ENCODE measurements at regions not wholly inside any gene's neighbourhood (a gene's known extent, or its start where the extent isn't known, plus 50 kb on each side); places are given as distances from the start of the nearest gene placed in this dataset.

GRCh38 chr3:194769020-194769643 is 83.4 kb downstream of the FAM43A start:
- peak; percentile 96 for DNase-seq (ENCODE audit: low read depth, low spot score)

- DNase-seq (ENCODE audit: low read depth, low spot score): peak; percentile 44
Measured at GRCh38 chr3:194772241-194773000, 86.7 kb downstream of the FAM43A start.

- DNase-seq (ENCODE audit: low read depth, low spot score): no peak
Measured at GRCh38 chr3:194773216-194773615, 87.5 kb downstream of the FAM43A start.

GRCh38 chr3:194773771-194774455 is 88.2 kb downstream of the FAM43A start:
- no peak for DNase-seq (ENCODE audit: low read depth, low spot score)

GRCh38 chr3:194775266-194775665 is 89.6 kb downstream of the FAM43A start:
- DNase-seq (ENCODE audit: low read depth, low spot score): no peak

- DNase-seq (ENCODE audit: low read depth, low spot score): no peak
Measured at GRCh38 chr3:194775731-194776130, 90.0 kb downstream of the FAM43A start.

- DNase-seq (ENCODE audit: low read depth, low spot score): no peak
Measured at GRCh38 chr3:194777729-194778128, 92.0 kb downstream of the FAM43A start.

- peak; percentile 72 for DNase-seq (ENCODE audit: low read depth, low spot score)
Measured at GRCh38 chr3:194779729-194780224, 94.1 kb downstream of the FAM43A start.

- no peak for DNase-seq (ENCODE audit: low read depth, low spot score)
Measured at GRCh38 chr3:194780706-194781105, 95.0 kb downstream of the FAM43A start.

- DNase-seq (ENCODE audit: low read depth, low spot score): no peak
Measured at GRCh38 chr3:194781617-194782016, 95.9 kb downstream of the FAM43A start.

- DNase-seq (ENCODE audit: low read depth, low spot score): peak; percentile 42
Measured at GRCh38 chr3:194782698-194783404, 97.2 kb downstream of the FAM43A start.

- no peak for DNase-seq (ENCODE audit: low read depth, low spot score)
Measured at GRCh38 chr3:194784361-194784760, 98.7 kb downstream of the FAM43A start.

GRCh38 chr3:194785315-194785714 is 99.6 kb downstream of the FAM43A start:
- DNase-seq (ENCODE audit: low read depth, low spot score): no peak

GRCh38 chr3:194787072-194787471 is 101.4 kb downstream of the FAM43A start:
- DNase-seq (ENCODE audit: low read depth, low spot score): no peak

GRCh38 chr3:194787650-194788049 is 102.0 kb downstream of the FAM43A start:
- no peak for DNase-seq (ENCODE audit: low read depth, low spot score)

- DNase-seq (ENCODE audit: low read depth, low spot score): no peak
Measured at GRCh38 chr3:194792368-194792767, 106.7 kb downstream of the FAM43A start.

GRCh38 chr3:194797555-194798250 is 112.0 kb downstream of the FAM43A start:
- DNase-seq (ENCODE audit: low read depth, low spot score): no peak

GRCh38 chr3:194798486-194798885 is 112.8 kb downstream of the FAM43A start:
- no peak for DNase-seq (ENCODE audit: low read depth, low spot score)

- no peak for DNase-seq (ENCODE audit: low read depth, low spot score)
Measured at GRCh38 chr3:194800002-194800401, 114.3 kb downstream of the FAM43A start.

GRCh38 chr3:194801461-194802432 is 116.1 kb downstream of the FAM43A start:
- DNase-seq (ENCODE audit: low read depth, low spot score): no peak

All from astrocyte of the hippocampus (primary cell).